ENCODE measurements at regions not wholly inside any gene's neighbourhood (a gene's known extent, or its start where the extent isn't known, plus 50 kb on each side); places are given as distances from the start of the nearest gene placed in this dataset.

DNA sequence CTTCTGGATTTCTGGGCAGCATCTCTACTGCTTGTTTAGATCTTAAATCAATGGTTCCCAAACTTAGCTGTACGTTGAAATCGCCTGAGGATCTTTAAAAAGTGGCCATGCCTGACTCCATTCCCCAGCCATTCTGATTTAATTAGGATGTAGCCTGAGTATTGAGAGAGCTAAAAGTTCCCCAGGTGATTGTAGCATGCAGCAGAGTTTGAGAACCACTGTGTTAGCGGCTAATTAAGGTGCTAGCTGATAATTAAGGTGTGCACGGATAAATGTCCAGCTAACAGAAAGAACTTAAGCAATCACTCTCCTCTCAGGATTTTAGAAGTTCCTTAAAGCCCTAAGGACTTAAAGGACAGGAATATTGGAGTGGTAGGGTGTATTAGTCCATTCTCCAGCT, 89.1 kb downstream of the NMUR2 start:
- TF ChIP-seq CTCF (IDR thresholded peaks at IDR 0.05; ENCODE audit: insufficient read depth, low read depth, low read length, missing control alignments): no peak
- H3K4me3 ChIP-seq (ENCODE audit: low read depth, low read length): no peak overlapping the region
- DNase-seq (ENCODE audit: low read depth): no peak

- TF ChIP-seq CTCF (IDR thresholded peaks at IDR 0.05; ENCODE audit: insufficient read depth, low read depth, low read length, missing control alignments): no peak
- DNase-seq (ENCODE audit: low read depth): no peak
- no peak overlapping the region for H3K4me3 ChIP-seq (ENCODE audit: low read depth, low read length)
Measured at GRCh38 chr5:152314196-152314829, 90.8 kb downstream of the NMUR2 start.

GRCh38 chr5:152309926-152310450, 95.1 kb downstream of the NMUR2 start:
- no peak for DNase-seq (ENCODE audit: low read depth)
- no peak for TF ChIP-seq CTCF (IDR thresholded peaks at IDR 0.05; ENCODE audit: insufficient read depth, low read depth, low read length, missing control alignments)
- no peak overlapping the region for H3K4me3 ChIP-seq (ENCODE audit: low read depth, low read length)

GRCh38 chr5:152306386-152306785, 98.7 kb downstream of the NMUR2 start:
- H3K4me3 ChIP-seq (ENCODE audit: low read depth, low read length): no peak overlapping the region
- no peak for TF ChIP-seq CTCF (IDR thresholded peaks at IDR 0.05; ENCODE audit: insufficient read depth, low read depth, low read length, missing control alignments)
- DNase-seq (ENCODE audit: low read depth): no peak

DNA sequence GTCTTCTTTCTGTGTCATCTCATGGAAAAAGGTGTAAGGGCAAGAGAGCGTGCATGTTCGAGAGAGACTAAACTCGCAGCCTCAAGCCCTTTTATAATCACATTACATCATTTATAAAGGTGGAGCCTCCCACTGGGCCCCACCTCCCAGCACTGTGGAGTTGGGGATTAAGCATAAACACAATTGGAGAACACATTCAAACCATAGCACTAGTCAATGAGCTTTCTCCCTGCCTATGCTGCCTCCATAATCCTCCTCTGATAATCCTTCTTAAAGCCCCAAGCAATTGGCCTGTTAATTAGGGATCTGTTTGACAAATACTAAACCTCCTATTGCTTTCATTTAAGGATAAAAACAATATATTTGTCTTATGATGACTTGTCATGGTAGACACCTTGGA, 99.6 kb downstream of the NMUR2 start:
- no peak for DNase-seq (ENCODE audit: low read depth)
- no peak for TF ChIP-seq CTCF (IDR thresholded peaks at IDR 0.05; ENCODE audit: insufficient read depth, low read depth, low read length, missing control alignments)
- no peak overlapping the region for H3K4me3 ChIP-seq (ENCODE audit: low read depth, low read length)

DNA sequence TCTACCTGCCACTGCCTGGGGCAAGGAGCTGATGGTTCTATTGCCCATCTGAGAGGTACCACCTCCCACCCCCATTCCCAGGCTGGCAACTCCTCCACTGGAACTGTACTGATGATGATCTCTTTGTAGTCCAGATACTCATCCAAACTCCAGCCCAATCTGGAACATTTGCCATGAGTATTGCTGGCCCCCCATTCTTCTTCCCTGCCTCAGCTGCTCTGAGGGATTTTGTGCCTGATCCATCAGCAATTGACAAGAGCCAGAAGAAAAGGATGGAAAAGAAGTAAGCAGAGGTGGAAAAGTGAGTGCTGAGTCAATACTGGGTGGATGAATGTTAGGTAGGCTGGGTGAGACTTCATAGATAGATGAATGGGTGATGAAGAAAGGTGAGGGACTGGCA, 101.2 kb downstream of the NMUR2 start:
- no peak for DNase-seq (ENCODE audit: low read depth)
- no peak for TF ChIP-seq CTCF (IDR thresholded peaks at IDR 0.05; ENCODE audit: insufficient read depth, low read depth, low read length, missing control alignments)
- H3K4me3 ChIP-seq (ENCODE audit: low read depth, low read length): no peak overlapping the region

- no peak for DNase-seq (ENCODE audit: low read depth)
- H3K4me3 ChIP-seq (ENCODE audit: low read depth, low read length): no peak overlapping the region
- TF ChIP-seq CTCF (IDR thresholded peaks at IDR 0.05; ENCODE audit: insufficient read depth, low read depth, low read length, missing control alignments): no peak
Measured at GRCh38 chr5:152297866-152298265, 107.2 kb downstream of the NMUR2 start.

Measured in GM12865 (cell line).